Central memory CD8-positive, alpha-beta T cell (primary cell): ENCODE measurements at regions not wholly inside any gene's neighbourhood (a gene's known extent, or its start where the extent isn't known, plus 50 kb on each side); places are given as distances from the start of the nearest gene placed in this dataset.
"Not testable (repeated sequence)": the region's sequence is repeated elsewhere in the genome, so short reads cannot be mapped to it uniquely, and the experiment has no call there.

ENCODE experiments used
- ATAC-seq: fragments of 150-1000 bp; cut with Tn5 transposase; replicated peaks from 2 replicates; pipeline ENCODE4 v1.10.0; 2022; ENCODE audit warnings: mild to moderate bottlenecking, moderate FRiP score, moderate number of reproducible peaks; ENCODE audit not compliant: poor library complexity, severe bottlenecking; ENCODE audit errors: extremely low read depth
- DNase-seq, 2 donors: peaks; one replicate each; pipeline ENCODE4 v3.0.0; 2021; ENCODE audit warnings: low spot score in 2 of 2
- H3K27ac Mint-ChIP-seq: one replicate; pipeline ENCODE4 v1.8.0; 2022; ENCODE audit warnings: low read depth, mild to moderate bottlenecking, moderate library complexity, mixed read lengths
- H3K27me3 Mint-ChIP-seq: one replicate; pipeline ENCODE4 v1.8.0; 2022; ENCODE audit warnings: mixed read lengths
- H3K36me3 Mint-ChIP-seq: one replicate; pipeline ENCODE4 v1.8.0; 2022; ENCODE audit warnings: mild to moderate bottlenecking, moderate library complexity, mixed read lengths; ENCODE audit not compliant: insufficient read depth
- H3K4me1 Mint-ChIP-seq: one replicate; pipeline ENCODE4 v1.8.0; 2022; ENCODE audit warnings: mixed read lengths
- H3K4me3 Mint-ChIP-seq: one replicate; pipeline ENCODE4 v1.8.0; 2022; ENCODE audit warnings: mild to moderate bottlenecking, moderate library complexity, mixed read lengths
- H3K9me3 Mint-ChIP-seq: one replicate; pipeline ENCODE4 v1.8.0; 2022; ENCODE audit warnings: mixed read lengths

DNA sequence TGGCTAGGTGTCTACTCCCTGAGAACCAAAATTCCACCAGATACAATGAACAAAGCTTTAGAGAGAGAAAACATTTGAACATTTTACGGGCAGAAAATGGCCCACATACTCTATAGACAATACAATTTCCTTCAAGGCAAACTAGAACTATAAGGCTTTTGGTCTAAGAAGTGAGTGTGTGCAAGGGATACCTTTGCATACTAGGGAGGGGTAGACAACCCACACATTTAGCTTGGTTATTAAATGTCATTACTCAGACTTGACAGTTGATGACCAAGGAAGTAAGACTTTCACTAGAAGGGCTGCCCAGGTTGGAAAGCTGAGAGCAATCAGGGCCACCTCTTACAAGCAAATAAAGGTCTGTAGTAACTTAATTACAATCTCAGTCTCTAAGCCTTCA, 64.0 kb upstream of the PLEKHM1 start:
- H3K4me3 Mint-ChIP-seq, H3K27ac Mint-ChIP-seq, DNase-seq, ATAC-seq, H3K27me3 Mint-ChIP-seq, H3K9me3 Mint-ChIP-seq, H3K4me1 Mint-ChIP-seq, H3K36me3 Mint-ChIP-seq: not testable (repeated sequence)

DNA sequence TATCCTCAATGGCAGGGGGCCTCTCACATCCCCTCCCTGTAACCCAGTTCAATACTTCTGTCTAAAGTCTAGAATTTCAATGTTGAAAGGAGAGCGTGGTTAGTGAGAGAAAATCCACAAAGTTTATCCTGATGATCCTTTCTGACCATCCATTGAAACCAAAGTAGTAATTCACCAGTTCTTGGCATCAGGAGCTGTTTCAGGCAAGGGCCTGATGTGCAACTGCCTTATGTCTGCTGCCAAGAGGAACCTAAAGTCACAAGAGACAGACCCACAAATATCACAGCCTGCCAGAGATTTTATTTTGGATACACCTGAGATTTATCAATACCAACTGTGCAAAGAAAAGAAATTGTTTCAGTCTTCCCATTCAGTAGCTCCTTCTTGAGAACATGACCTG, 68.3 kb upstream of the PLEKHM1 start:
- H3K36me3 Mint-ChIP-seq, H3K27me3 Mint-ChIP-seq, ATAC-seq, H3K4me1 Mint-ChIP-seq, H3K27ac Mint-ChIP-seq, DNase-seq, H3K4me3 Mint-ChIP-seq, H3K9me3 Mint-ChIP-seq: not testable (repeated sequence)

DNA sequence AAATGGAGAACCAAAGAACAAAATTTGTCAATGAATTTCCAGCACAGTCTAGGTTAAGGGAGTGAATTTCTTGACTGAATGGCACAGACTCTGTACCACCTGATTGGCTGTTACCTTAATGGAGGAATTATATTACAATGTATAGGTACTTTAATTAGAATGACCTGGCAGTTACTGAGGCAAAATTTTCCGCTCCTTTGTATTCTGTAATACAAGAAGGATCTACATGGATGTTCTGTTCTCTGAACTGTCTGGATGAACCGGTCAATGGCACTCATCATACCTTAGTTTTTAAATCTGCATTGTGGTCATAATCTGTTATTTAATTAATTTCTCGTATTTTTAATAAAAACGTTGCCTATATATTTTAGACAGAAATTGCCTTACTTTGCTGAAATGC, 72.3 kb upstream of the PLEKHM1 start:
- H3K4me3 Mint-ChIP-seq, DNase-seq, ATAC-seq, H3K4me1 Mint-ChIP-seq, H3K27ac Mint-ChIP-seq, H3K27me3 Mint-ChIP-seq, H3K9me3 Mint-ChIP-seq, H3K36me3 Mint-ChIP-seq: not testable (repeated sequence)

DNA sequence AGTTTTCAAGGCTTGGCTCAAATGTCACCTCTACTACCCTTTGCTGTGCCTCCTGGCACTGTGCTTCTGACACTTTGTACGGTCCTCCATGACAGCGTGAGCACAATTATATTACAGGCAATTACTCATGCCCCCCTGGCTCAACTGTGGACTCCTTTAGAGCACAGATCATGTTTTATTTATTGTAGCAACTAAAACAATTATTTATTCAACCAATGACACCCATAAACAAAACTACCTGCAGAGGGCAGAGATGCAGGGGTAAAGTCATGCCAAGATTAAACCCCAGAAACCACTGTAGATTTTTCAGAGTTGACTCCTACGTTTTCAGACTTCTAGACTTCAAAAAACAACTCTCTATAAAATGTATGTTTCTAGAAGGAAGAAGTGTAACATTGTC, 72.8 kb upstream of the PLEKHM1 start:
- H3K36me3 Mint-ChIP-seq, ATAC-seq, H3K4me1 Mint-ChIP-seq, DNase-seq, H3K4me3 Mint-ChIP-seq, H3K27ac Mint-ChIP-seq, H3K9me3 Mint-ChIP-seq, H3K27me3 Mint-ChIP-seq: not testable (repeated sequence)

DNA sequence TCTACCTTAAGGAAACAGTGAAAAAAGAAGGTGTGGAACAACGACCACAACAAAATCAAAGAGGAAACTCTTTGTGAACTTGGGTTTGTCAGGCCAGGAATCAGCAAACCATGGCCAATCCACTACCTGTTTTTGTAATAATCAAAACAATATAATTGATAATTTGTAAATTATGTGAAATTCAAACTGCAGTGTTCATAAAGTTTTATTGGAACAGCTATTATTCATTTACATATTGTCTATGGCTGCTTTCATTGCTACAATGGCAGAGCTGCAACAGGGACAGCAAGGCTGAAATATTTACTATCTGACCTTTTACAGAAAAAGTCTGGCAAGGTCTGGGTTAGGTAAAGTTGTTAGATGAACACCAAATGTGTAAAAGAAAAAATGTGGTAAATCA, 77.8 kb upstream of the PLEKHM1 start:
- not testable (repeated sequence) for H3K4me1 Mint-ChIP-seq, H3K27ac Mint-ChIP-seq, H3K4me3 Mint-ChIP-seq, H3K36me3 Mint-ChIP-seq, H3K27me3 Mint-ChIP-seq, H3K9me3 Mint-ChIP-seq, DNase-seq, ATAC-seq

DNA sequence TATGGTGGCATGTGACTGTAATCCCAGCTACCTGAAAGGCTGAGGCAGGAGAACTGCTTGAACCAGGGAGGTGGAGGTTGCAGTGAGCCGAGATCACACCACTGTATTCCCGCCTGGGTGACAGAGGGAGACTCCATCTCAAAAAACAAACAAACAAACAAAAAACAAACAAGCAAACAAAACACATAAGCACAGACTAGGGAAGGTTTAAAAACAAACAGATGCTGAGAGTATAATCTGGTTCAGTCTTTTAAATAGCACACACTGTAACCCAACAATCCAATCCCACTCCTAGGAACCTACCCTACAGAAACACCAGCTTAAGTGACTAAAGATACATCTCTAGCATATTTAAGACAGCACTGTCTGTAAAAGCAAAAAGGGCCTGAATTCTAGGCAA, 82.8 kb upstream of the PLEKHM1 start:
- peaks cover 45% of the 10 kb centered on the region for H3K4me1 Mint-ChIP-seq
- not testable (repeated sequence) for DNase-seq, H3K4me3 Mint-ChIP-seq, H3K36me3 Mint-ChIP-seq, H3K9me3 Mint-ChIP-seq, ATAC-seq, H3K27me3 Mint-ChIP-seq, H3K27ac Mint-ChIP-seq

DNA sequence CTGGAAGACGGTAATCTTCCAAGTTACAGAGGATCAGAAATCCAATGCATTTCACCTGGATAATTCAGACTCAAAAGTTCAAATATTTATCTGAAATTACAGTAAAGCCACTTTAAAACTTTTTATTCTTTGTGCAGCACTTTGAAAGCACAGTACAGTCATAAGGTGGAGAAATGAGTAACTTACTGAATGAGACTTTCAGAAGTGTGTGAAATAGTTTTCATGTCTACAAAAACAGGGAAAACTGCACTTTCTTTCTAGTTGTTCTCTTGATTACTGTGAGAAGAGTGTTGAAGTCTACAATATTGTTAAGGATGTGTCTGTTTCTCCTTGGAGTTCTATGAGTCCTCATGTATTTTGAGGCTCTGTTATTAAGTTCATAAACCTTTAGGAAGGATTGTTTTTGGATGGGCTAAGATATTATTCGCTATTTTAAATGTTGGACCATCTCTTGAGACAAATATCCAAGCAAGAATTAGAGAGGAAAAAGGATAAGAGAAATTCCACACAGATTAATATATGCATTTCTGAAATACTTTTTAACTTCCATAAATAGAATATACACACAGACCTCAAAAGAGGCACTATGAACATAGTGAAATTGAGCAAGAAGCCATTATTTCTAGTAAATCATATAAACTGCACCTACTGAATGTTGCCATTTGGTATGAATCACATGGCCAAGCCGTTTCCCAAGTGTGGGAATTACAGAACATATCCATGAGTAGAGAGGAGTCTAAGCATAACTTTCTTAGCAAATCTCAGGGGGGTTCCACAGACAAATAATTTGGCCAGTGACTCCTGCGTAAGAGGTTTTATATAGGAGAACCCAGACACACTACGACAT, 83.6 kb upstream of the PLEKHM1 start:
- Mint-ChIP-seq H3K9me3 (no peaks in the 10 kb centered on the region), H3K4me1 (peaks cover 51% of the 10 kb centered on the region), H3K36me3 (peaks cover 8% of the 10 kb centered on the region), H3K4me3 (no peak overlapping the region), H3K27me3 (no peaks in the 10 kb centered on the region), H3K27ac (no peak overlapping the region)
- ATAC-seq = no peak
- DNase-seq = no peak

DNA sequence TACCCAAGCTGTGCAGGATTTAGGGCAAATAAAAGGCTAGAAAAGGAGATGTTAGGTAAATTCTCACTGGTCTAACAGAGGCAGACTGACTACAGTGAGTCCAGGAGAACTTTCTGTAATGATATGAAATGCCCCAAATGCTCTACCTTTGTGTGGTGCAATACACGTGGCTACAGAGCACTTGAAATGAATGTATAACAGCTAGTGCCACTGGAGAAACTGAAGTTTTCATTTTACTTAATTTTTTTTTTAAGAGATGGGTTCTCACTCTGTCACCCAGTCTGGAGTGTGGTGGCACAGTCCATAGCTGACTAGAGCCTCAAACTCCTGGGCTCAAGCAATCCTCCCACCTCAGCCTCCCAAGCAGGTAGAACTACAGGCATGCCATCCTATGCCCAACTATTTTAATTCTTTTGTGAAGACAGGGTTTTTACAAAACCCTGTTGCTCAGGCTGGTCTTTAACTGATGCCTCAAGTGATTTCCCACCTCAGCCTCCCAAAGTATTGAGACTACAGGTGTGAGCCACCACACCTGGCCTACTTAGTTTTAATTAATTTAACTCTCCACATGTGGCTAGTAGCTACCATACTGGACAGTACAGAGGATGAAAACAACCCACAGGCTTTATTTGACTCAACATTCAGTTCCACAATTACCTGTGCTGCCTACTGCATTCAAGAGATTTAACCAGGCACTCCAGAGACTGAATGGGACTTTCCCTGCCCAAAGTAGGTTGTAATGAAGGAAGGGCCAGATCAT, 84.8 kb upstream of the PLEKHM1 start:
- peaks cover 62% of the 10 kb centered on the region for H3K4me1 Mint-ChIP-seq
- H3K27me3 Mint-ChIP-seq = no peaks in the 10 kb centered on the region
- no peaks in the 10 kb centered on the region for H3K9me3 Mint-ChIP-seq
- peak overlapping the region; percentile 29 for H3K27ac Mint-ChIP-seq
- H3K36me3 Mint-ChIP-seq = peaks cover 8% of the 10 kb centered on the region
- ATAC-seq (no peak), DNase-seq (no peak)
- H3K4me3 Mint-ChIP-seq = no peak overlapping the region

DNA sequence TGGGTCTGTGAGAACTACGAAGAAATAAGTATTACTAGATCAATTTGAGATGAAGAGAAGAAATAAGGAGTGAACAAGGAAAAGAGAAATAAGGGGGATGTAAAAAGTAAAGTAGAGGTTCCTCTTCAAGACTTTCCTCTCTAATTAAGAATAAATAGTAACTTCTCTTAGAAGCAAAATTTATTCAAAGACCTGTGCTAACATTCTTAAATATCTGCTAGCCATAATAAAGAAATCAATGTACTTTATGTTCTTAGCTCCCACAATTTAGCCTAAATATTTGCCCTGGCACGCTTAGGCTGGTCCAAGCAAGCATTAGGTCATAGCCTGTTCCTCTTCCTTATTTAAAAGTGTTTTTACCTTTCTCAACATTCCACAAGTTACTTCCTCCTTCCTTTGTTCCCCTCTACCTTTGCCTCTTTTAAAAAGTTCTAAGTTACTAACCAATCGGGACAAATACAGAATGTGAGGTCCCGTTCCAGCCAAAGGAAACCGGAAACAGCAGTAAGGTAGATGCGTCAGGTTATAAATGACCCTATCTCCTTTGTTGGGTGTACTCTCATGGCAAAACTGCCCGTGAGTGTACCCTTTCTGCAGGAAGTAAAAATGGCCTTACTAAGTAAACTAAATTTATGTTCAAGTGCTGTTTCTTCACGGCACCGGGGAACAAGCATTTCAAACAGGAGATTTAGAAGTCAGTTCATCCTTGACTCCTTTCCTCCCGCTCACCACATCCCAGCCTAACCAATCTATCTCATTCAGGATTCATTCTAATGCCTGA, 86.2 kb upstream of the PLEKHM1 start:
- H3K9me3 Mint-ChIP-seq = not testable (repeated sequence)

DNA sequence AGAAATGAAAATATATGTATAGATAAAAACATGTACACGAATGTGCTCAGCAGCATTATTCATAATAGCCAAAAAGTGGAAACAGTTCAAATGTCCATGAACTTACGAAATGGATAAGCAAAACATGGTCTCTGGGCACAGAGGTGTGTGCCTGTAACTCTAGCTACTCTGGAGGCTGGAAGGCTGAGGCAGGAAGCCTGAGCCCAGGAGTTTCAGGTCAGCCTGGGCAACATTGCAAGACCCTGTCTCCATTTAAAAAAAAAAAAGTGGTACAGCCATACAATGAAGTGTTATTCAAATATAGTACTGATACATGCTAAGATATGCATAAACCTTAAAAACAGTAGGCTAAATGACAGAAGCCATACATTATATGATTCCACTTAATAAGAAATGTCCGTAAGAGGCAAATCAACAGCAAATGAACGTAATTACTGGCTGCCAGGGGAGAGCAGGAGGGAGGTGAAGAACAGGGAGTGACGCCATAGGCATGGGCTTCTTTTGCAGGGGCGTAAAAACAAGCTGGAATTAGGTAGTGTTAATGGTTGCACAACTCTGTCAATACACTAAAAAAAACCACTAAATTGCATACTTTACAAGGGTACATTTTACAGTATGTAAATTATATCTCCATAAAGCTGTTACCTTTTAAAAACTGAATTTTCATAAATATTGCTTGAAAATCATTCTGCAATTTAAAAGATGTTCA, 87.2 kb upstream of the PLEKHM1 start:
- no peak overlapping the region for H3K27ac Mint-ChIP-seq
- H3K36me3 Mint-ChIP-seq = peaks cover 22% of the 10 kb centered on the region
- H3K4me3 Mint-ChIP-seq = no peak overlapping the region
- peaks cover 68% of the 10 kb centered on the region for H3K4me1 Mint-ChIP-seq
- H3K27me3 Mint-ChIP-seq = no peaks in the 10 kb centered on the region
- DNase-seq (no peak), ATAC-seq (no peak)
- no peaks in the 10 kb centered on the region for H3K9me3 Mint-ChIP-seq

More for the DNA sequence above, 86.2 kb upstream of the PLEKHM1 start:
- Mint-ChIP-seq H3K36me3 (peaks cover 16% of the 10 kb centered on the region), H3K4me3 (peak overlapping the region; percentile 10), H3K27ac (peak overlapping the region; percentile 29), H3K4me1 (peaks cover 68% of the 10 kb centered on the region)
- not testable (repeated sequence) for ATAC-seq, H3K27me3 Mint-ChIP-seq, DNase-seq

DNA sequence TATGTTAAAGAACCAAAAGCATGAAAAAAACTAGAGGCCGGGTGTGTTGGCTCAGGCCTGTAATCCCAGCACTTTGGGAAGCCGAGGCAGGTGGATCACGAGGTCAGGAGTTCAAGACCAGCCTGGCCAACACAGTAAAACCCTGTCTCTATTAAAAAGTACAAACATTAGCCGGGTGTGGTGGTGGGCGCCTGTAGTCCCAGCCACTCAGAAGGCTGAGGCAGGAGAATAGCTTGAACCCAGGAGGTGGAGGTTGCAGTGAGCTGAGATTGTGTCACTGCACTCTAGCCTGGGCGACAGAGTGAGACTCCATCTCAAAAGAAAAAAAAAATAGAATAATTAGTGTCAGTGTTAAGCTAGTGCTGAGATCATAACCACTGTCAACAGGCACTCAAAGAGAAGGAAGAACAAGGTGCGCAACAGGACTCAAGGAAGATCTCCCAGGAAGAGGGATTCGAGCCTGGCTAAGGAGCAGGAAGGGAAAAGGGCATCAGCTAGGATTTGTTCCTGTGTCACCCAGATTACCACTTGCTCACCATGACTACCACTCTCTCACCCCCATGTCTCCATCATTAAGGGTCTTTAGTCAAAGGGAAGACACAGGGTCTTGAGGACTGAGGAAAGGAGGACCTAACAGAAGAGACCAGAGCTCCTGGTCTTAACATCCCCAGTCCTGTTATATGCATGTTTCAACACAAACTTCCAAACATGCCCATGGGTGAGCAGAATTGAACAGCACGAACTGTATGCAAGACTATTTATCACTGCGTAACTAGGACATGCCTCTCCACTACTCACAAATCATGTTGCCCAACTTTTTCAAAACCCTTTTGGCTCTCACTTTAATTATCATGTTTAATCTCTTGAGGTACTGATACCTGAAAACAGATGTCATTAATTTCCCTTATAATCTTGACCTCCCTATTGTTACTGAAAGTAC, 88.3 kb upstream of the PLEKHM1 start:
- no peak overlapping the region for H3K27ac Mint-ChIP-seq
- peaks cover 24% of the 10 kb centered on the region for H3K36me3 Mint-ChIP-seq
- ATAC-seq (no peak), DNase-seq (no peak)
- H3K9me3 Mint-ChIP-seq = no peaks in the 10 kb centered on the region
- H3K4me3 Mint-ChIP-seq = no peak overlapping the region
- no peaks in the 10 kb centered on the region for H3K27me3 Mint-ChIP-seq
- H3K4me1 Mint-ChIP-seq = peaks cover 67% of the 10 kb centered on the region
